Peyer's patch (tissue), 4 donors: ENCODE measurements at regions not wholly inside any gene's neighbourhood (a gene's known extent, or its start where the extent isn't known, plus 50 kb on each side); places are given as distances from the start of the nearest gene placed in this dataset.

ENCODE experiments used
- DNase-seq, 3 donors: peaks; one replicate each; pipeline ENCODE4 v3.0.0-alpha.2; 2017 to 2019
- H3K27ac ChIP-seq, 4 donors: fragments of 200-600 bp; sonication (generic); one replicate each; pipeline ENCODE4 v1.5.1; 2016 to 2019
- H3K27me3 ChIP-seq, 2 donors: fragments of 200-600 bp; sonication (generic); one replicate each; pipeline ENCODE4 v1.5.1; 2019
- H3K36me3 ChIP-seq, 3 donors: fragments of 200-600 bp; sonication (generic); one replicate each; pipeline ENCODE4 v1.5.1; 2016 to 2019
- H3K4me1 ChIP-seq, 4 donors: fragments of 200-600 bp; sonication (generic); one replicate each; pipeline ENCODE4 v1.5.1; 2016 to 2019
- H3K4me3 ChIP-seq, 4 donors: fragments of 200-600 bp; sonication (generic); 1 replicate in 3 of 4; 2 replicates in 1 of 4; pipeline ENCODE4 v1.5.1; 2016 to 2019; ENCODE audit warnings: mild to moderate bottlenecking in 1 of 4
- H3K9me3 ChIP-seq, 4 donors: fragments of 200-600 bp; sonication (generic); one replicate each; pipeline ENCODE4 v1.5.1; 2016 to 2019; ENCODE audit warnings: mild to moderate bottlenecking in 1 of 4
- POLR2A ChIP-seq, 2 donors: fragments of 450-650 bp; IDR thresholded peaks; one replicate each; pipeline ENCODE4 v1.5.1; 2017; ENCODE audit warnings: antibody characterized with exemption in 2 of 2, mild to moderate bottlenecking in 2 of 2, moderate library complexity in 2 of 2
- TF ChIP-seq, protein P1 (sequence below), 6 experiments: fragments of 450-650 bp in 4 of 6; fragments of 200-600 bp in 2 of 6; sonication (generic) in 1 of 6; IDR thresholded peaks; one replicate each; pipeline ENCODE4 v1.5.1; 2017 to 2019; ENCODE audit warnings: antibody characterized with exemption in 6 of 6, mild to moderate bottlenecking in 3 of 6, moderate library complexity in 1 of 6

DNA sequence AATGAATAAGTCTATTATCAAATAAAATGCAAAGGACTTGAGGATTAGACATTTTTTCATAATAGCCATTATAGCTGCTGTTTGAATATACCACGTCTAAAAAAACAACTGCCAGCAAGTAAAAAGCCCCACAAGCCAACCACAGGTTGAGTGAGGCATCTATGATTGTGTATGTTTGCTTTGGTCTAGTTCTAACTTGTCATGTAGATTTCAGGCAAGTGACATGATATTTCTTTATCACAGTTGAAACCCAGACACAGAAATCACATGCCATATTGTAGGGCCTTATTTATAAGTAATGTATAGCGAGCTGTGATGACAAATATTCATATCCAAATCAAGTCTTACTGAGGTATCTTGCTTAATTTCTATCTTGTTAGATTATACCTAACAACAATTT lies 225.8 kb downstream of the EMP1 start:
- H3K4me3 ChIP-seq = no peak overlapping the region
- DNase-seq = no peak
- no peaks in the 10 kb centered on the region for H3K4me1 ChIP-seq
- no peaks in the 10 kb centered on the region for H3K27me3 ChIP-seq
- H3K27ac ChIP-seq = no peak overlapping the region
- TF ChIP-seq, protein P1, sequence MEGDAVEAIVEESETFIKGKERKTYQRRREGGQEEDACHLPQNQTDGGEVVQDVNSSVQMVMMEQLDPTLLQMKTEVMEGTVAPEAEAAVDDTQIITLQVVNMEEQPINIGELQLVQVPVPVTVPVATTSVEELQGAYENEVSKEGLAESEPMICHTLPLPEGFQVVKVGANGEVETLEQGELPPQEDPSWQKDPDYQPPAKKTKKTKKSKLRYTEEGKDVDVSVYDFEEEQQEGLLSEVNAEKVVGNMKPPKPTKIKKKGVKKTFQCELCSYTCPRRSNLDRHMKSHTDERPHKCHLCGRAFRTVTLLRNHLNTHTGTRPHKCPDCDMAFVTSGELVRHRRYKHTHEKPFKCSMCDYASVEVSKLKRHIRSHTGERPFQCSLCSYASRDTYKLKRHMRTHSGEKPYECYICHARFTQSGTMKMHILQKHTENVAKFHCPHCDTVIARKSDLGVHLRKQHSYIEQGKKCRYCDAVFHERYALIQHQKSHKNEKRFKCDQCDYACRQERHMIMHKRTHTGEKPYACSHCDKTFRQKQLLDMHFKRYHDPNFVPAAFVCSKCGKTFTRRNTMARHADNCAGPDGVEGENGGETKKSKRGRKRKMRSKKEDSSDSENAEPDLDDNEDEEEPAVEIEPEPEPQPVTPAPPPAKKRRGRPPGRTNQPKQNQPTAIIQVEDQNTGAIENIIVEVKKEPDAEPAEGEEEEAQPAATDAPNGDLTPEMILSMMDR (IDR thresholded peaks at IDR 0.05) = no peak
- no peaks in the 10 kb centered on the region for H3K36me3 ChIP-seq
- no peaks in the 10 kb centered on the region for H3K9me3 ChIP-seq

DNA sequence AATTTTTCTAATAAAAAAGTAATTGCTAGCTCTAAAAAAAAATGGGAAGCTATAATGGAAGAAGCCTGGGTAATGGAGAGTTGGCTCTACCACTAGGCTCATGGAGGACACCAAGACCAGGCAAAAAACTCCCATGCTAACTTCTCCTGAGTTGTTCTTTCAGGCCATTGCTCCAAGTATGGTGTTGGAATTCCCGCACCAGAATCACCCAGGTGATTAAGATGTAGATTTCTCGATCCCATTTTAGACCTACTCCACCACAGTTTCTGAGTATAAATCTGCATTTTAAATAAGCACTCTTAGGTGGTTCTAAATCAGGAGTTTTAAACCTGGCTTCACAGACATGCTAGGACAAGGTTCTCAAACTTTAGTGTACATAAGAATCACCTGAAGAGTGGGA lies 221.0 kb downstream of the EMP1 start:
- Histone ChIP-seq H3K4me1 (no peaks in the 10 kb centered on the region), H3K27ac (no peak overlapping the region), H3K27me3 (no peaks in the 10 kb centered on the region), H3K36me3 (no peaks in the 10 kb centered on the region), H3K9me3 (no peaks in the 10 kb centered on the region), H3K4me3 (no peak overlapping the region)
- TF ChIP-seq, protein P1 (IDR thresholded peaks at IDR 0.05) = no peak
- no peak for TF ChIP-seq POLR2A (IDR thresholded peaks at IDR 0.05)
- no peak for DNase-seq

DNA sequence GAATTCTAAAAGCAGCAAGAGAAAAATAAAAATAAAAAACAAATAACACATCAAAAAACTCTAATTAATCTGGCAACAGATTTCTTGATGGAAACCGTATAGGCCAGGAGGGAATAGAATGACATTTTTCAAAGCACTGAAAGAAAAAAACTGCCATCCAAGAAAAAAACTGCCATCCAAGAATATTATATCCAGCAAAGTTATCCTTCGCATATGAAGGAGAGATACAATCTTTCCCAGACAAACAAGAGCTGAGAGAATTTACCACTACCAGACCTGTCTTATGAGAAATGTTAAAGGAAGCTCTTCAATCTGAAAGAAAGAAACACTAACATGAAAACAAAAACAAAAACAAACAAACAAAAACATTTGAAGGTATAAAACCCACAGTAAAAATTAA lies 214.8 kb downstream of the EMP1 start:
- Histone ChIP-seq H3K4me1 (no peaks in the 10 kb centered on the region), H3K27ac (no peak overlapping the region), H3K9me3 (no peaks in the 10 kb centered on the region), H3K36me3 (no peaks in the 10 kb centered on the region), H3K4me3 (no peak overlapping the region), H3K27me3 (no peaks in the 10 kb centered on the region)
- DNase-seq = no peak
- TF ChIP-seq, protein P1 (IDR thresholded peaks at IDR 0.05) = no peak
- no peak for TF ChIP-seq POLR2A (IDR thresholded peaks at IDR 0.05)

DNA sequence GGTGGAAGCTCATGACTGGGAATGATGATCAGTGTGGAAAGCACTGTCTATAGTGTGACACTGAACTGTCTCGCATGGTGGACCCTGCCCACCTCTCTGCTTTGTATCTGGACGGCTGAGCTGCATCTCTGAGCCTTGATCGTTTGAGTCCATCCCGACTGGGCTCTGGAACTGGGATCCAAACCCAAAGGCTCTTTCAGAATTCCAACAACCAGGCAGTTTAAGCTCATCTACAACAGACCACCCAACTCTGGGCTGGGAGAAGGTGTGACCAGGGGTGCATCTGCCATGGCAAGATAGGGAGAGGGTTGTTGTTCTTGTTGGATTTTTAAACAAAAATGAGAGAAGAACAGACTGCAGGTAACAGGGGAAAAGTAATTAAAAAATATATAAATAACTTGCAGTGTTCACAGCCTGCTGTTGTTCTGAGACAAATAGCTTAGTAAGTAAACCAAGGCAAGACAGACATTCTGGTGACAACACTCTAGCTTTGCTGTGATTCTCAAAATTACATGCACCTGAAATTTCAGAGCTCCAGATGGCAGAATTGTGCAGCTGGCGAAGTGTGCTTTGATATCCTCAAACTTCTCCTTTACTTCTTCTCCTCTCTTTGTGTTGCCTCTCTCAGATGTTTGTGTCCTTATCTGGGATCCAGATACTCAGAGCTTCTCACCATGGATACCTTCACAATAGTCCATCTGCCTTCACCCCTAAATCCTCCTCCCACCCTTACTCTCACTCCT lies 209.6 kb downstream of the EMP1 start:
- TF ChIP-seq, protein P1 (IDR thresholded peaks at IDR 0.05) = no peak
- no peak for TF ChIP-seq POLR2A (IDR thresholded peaks at IDR 0.05)
- Histone ChIP-seq H3K9me3 (no peaks in the 10 kb centered on the region), H3K27me3 (no peaks in the 10 kb centered on the region), H3K27ac (no peak overlapping the region), H3K36me3 (no peaks in the 10 kb centered on the region), H3K4me3 (no peak overlapping the region), H3K4me1 (peaks cover 0 to 8% (median 0%) of the 10 kb centered on the region in 4 donors)
- DNase-seq = no peak

DNA sequence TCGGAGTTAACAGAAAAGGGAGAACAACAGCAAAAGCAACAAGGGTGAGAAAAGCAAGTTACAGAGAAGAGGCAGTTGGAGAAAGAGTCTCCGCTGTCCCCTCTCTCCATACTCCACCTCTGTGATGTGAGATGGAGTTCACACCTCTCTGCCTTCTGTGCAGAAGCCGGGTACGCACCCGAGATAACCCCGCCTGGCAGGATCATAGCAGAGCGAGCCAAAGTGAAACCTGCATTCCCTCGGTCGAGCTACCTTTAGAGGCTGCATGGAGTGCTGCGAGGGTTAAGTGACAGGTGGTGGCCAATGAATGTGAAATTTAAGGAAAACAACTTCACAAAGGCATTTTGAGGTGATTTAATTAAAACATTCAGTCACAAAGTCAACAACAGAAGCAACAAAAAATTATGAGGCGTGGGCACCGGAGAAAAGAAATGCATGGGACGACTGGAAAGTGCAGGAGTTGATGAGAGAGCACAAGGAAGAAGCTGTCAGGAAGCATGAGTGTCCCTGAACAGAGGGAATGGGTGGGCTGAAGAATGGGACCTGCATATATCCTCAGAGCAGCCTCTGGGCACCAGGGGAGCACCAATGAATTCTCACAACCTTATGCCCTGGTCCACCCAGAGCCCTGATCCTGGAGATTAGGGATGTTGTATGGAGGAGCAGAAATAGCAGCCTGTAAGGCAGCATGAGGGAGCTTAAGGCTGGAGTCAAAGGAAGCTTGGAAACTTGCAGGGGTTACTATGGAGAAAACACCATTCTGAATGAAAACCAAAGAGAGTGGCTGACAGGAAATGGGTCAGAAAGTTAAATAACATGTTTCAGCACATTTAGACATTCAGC lies 208.3 kb downstream of the EMP1 start:
- no peak overlapping the region for H3K27ac ChIP-seq
- no peak for DNase-seq
- TF ChIP-seq POLR2A (IDR thresholded peaks at IDR 0.05) = no peak
- TF ChIP-seq, protein P1 (IDR thresholded peaks at IDR 0.05) = no peak
- H3K9me3 ChIP-seq = no peaks in the 10 kb centered on the region
- H3K27me3 ChIP-seq = no peaks in the 10 kb centered on the region
- peaks cover 0 to 8% (median 0%) of the 10 kb centered on the region in 4 donors for H3K4me1 ChIP-seq
- no peaks in the 10 kb centered on the region for H3K36me3 ChIP-seq
- peak overlapping the region in 2 of 4 donors; percentile 14 to 30 for H3K4me3 ChIP-seq
